Thyroid gland (tissue), 4 donors: ENCODE measurements at regions not wholly inside any gene's neighbourhood (a gene's known extent, or its start where the extent isn't known, plus 50 kb on each side); places are given as distances from the start of the nearest gene placed in this dataset.

Experiments used
- CTCF ChIP-seq, 6 experiments: fragments of 200-600 bp in 3 of 6; fragments of 450-650 bp in 3 of 6; sonication (generic) in 3 of 6; IDR thresholded peaks; one replicate each; pipeline ENCODE4 v1.5.1; 2016 to 2019; ENCODE audit warnings: antibody characterized with exemption in 6 of 6, mild to moderate bottlenecking in 2 of 6, inconsistent platforms in 1 of 6, moderate library complexity in 1 of 6
- POLR2A ChIP-seq, 2 donors: fragments of 450-650 bp; IDR thresholded peaks; one replicate each; pipeline ENCODE4 v1.6.1; 2017; ENCODE audit warnings: antibody characterized with exemption in 2 of 2, mild to moderate bottlenecking in 2 of 2, moderate library complexity in 1 of 2

- peak; percentile 17 to 66 (median 44) for TF ChIP-seq CTCF (IDR thresholded peaks at IDR 0.05)
- no peak for TF ChIP-seq POLR2A (IDR thresholded peaks at IDR 0.05)
These were observed 390.1 kb downstream of the ANKRD50 start for GRCh38 chr4:124322234-124323065.
